ENCODE measurements at regions not wholly inside any gene's neighbourhood (a gene's known extent, or its start where the extent isn't known, plus 50 kb on each side); places are given as distances from the start of the nearest gene placed in this dataset.
"Not testable (repeated sequence)": the region's sequence is repeated elsewhere in the genome, so short reads cannot be mapped to it uniquely, and the experiment has no call there.

- ATAC-seq (ENCODE audit: low FRiP score) (no peak), DNase-seq (ENCODE audit: low spot score) (no peak)
- TF ChIP-seq, protein P1, sequence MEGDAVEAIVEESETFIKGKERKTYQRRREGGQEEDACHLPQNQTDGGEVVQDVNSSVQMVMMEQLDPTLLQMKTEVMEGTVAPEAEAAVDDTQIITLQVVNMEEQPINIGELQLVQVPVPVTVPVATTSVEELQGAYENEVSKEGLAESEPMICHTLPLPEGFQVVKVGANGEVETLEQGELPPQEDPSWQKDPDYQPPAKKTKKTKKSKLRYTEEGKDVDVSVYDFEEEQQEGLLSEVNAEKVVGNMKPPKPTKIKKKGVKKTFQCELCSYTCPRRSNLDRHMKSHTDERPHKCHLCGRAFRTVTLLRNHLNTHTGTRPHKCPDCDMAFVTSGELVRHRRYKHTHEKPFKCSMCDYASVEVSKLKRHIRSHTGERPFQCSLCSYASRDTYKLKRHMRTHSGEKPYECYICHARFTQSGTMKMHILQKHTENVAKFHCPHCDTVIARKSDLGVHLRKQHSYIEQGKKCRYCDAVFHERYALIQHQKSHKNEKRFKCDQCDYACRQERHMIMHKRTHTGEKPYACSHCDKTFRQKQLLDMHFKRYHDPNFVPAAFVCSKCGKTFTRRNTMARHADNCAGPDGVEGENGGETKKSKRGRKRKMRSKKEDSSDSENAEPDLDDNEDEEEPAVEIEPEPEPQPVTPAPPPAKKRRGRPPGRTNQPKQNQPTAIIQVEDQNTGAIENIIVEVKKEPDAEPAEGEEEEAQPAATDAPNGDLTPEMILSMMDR (IDR thresholded peaks at IDR 0.05), result no peak
Measured at GRCh38 chr1:119251751-119252150, 111.3 kb upstream of the WARS2 start.

DNA sequence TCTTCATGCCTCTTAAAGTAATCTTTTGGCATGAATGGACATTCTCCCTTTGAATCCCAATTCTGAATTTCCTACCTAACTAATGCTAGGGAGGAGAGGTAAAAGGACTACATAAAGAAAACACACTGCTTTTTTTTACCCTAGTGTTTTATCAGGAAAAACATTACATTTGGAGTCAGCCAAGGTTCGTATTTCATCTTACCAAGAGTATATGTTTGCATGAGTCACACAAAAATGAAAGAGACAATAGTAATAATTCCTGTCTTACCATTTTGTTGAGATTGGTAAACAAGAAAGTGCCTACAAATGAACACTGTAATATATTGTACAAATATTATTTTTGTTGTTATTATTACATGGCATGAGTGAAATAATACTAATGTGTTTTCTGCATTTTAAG, 112.9 kb upstream of the WARS2 start:
- ATAC-seq (ENCODE audit: low FRiP score) (no peak), DNase-seq (ENCODE audit: low spot score) (no peak)
- TF ChIP-seq, protein P1 (IDR thresholded peaks at IDR 0.05), result no peak

GRCh38 chr1:119254067-119254720, 113.7 kb upstream of the WARS2 start:
- no peak for DNase-seq (ENCODE audit: low spot score)
- ATAC-seq (ENCODE audit: low FRiP score), result no peak
- TF ChIP-seq, protein P1 (IDR thresholded peaks at IDR 0.05), result no peak

DNA sequence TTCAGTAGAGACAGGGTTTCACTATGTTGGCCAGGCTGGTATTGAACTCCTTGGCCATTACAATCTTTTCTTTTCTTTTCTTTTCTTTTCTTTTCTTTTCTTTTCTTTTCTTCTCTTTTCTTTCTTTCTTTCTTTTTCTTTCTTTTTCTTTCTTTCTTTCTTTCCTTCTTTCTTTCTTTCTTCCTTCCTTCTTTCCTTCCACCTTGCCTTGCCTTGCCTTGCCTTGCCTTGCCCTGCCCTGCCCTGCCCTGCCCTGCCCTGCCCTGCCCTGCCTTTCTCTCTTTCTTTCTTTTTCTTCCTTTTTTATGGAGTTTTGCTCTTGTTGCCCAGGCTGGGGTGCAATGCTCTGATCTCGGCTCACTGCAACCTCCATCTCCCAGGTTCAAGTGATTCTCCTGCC, 112.5 kb upstream of the HAO2 start:
- not testable (repeated sequence) for DNase-seq (ENCODE audit: low spot score); ATAC-seq (ENCODE audit: low FRiP score)

- DNase-seq (ENCODE audit: low spot score) (no peak), ATAC-seq (ENCODE audit: low FRiP score) (no peak)
- TF ChIP-seq, protein P1 (IDR thresholded peaks at IDR 0.05), result no peak
Measured at GRCh38 chr1:119260506-119260905, 108.1 kb upstream of the HAO2 start.

DNA sequence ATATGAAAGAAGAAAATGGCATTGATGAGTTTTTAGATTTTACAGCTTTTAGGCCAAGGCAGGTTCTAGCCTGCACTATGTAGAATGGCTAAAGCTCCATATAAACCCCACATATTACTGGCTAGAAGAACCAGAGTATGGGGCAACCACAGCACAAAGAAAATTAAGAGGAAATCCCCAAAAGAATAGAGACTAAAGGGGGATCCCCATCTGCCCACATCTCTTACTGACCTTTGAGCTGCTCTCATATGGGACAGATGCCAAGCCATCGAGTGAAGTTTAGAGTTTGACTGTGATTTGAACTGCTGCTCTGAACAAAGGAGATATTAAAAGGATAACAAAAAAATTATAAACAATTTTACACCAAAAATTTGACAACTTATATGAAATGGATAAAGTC, 102.2 kb upstream of the HAO2 start:
- ATAC-seq (ENCODE audit: low FRiP score), result no peak
- TF ChIP-seq, protein P1 (IDR thresholded peaks at IDR 0.05), result no peak
- DNase-seq (ENCODE audit: low spot score), result no peak

DNA sequence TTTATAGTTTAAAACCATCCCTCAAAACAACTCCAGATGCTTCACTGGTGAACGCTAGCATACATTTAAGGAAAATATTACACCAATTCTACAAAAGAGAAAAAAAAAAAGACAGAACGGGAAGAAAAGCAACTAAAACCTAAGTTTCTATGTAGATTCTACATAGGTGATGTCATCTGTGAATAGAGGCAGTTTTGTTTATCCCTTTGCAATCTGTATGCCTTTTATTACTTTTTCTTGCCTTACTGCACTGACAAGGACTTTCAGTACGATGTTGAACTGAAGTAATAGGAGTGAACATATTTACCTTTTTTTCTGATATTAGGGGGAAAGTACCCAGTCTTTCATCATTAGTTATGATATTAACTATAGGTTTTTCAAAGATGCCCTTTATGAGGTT, 101.7 kb upstream of the HAO2 start:
- no peak for ATAC-seq (ENCODE audit: low FRiP score)
- TF ChIP-seq, protein P1 (IDR thresholded peaks at IDR 0.05), result no peak
- DNase-seq (ENCODE audit: low spot score), result no peak

DNA sequence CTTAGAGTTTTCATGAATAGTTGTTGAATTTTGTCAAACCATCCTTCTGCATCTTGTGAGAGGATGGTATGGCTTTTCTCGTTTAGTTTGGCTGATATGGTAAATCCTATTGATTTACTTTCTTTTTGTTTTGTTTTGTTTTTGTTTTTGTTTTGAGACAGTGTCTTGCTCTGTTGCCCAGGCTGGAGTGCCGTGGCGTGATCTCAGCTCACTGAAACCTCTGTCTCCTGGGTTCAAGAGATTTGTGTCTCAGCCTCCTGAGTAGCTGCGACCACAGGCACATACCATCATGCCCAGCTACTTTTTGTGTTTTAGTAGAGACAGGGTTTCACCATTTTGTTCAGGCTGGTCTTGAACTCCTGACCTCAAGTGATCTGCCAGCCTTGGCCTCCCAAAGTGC, 101.3 kb upstream of the HAO2 start:
- not testable (repeated sequence) for DNase-seq (ENCODE audit: low spot score); ATAC-seq (ENCODE audit: low FRiP score)
